HG03108 (cell line): ENCODE measurements at regions not wholly inside any gene's neighbourhood (a gene's known extent, or its start where the extent isn't known, plus 50 kb on each side); places are given as distances from the start of the nearest gene placed in this dataset.
"Not testable (repeated sequence)": the region's sequence is repeated elsewhere in the genome, so short reads cannot be mapped to it uniquely, and the experiment has no call there.

ENCODE experiments used
- ATAC-seq: cut with Tn5 transposase; IDR thresholded peaks from one replicate; pipeline ENCODE4 v1.9.1; 2021; ENCODE audit warnings: moderate library complexity; ENCODE audit not compliant: unreplicated experiment

DNA sequence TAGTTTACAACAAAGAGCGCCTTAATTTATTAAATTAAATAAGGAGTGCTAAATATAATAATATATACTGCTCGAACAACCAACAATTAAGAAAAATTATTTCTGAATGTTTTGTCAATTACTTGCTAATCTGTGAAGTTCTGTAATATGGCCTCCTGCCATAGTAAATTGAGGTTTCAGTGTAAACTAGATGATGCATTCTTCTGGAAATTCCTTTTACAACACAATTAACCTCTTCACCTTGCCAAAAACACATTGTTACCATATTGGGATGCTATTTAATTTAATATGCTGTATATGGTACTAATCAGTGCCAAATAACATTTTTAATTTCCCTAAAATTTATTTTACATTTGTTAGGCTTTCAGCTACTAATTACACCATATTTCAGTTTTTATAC lies 808.4 kb upstream of the CITED2 start:
- ATAC-seq, result no peak

DNA sequence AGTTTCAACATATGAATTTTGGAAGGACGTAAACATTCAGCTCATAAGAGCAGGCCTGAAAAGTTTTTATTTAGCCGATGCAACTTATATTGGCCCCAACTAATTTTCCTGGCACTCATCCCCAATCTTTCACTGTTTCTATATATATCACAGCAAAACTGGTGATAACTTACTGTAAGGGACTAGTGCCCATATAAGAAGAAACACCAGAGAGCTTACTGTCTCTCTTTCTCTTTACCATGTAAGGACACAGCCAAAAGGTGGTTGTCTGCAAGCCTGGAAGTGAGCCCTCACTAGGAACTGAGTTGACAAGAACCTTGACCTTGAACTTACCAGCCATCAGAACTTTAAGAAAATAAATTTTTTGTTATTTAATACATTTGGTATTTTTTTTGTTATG lies 807.4 kb upstream of the CITED2 start:
- ATAC-seq, result no peak

DNA sequence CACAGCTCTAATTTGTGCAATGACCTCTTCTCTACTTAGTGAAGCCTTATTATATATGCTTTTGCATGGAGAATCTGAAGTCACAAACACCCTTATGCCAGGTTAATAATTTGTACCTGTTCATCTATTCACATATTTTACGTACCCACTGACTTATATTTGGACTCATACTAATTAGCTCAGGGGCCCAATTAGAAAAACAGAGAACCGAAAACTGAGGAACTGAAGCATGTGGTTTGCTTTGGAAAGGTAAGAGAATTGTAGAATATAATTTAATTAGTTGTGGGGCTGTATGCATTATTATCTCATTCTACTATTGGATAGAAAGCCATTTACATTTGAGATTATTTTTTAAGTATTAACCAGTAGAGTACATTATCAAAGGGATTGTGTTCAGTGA lies 805.9 kb upstream of the CITED2 start:
- no peak for ATAC-seq

DNA sequence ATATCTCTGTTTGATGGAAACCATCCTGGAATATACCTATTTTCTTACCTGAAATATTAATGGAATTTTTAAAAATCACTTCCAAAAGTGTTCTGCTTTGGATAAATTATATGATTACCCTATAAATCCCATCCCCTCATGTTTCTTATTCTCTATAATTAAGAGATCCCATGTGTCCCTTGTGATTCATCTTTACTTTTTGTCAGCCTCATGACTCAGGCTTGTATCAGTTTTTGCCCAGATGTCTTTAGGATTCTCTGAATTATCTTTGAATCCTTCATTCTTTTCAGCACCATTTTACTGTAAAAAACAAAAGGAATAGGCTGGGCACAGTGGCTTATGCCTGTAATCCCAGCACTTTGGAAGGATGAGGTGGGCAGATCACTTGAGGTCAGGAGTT lies 804.5 kb upstream of the CITED2 start:
- no peak for ATAC-seq

DNA sequence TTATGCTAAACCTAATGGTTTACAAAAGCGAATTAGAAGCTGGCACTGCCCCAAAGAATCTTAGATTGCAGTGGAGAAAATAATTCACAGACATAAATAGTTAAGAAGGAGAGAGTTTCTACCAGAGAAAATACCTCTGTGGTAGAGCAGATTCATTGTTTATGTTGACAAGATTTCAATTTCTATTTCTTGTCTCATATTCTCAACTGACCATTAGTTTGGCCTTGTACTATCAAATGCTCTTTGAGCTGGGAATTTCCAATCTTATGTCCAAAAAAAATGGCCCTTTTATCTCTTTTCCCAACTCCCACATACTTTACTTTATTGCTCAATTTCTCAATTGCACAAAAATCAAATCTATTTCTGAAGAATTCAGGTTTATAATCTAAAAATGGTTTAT lies 804.1 kb upstream of the CITED2 start:
- ATAC-seq, result no peak

DNA sequence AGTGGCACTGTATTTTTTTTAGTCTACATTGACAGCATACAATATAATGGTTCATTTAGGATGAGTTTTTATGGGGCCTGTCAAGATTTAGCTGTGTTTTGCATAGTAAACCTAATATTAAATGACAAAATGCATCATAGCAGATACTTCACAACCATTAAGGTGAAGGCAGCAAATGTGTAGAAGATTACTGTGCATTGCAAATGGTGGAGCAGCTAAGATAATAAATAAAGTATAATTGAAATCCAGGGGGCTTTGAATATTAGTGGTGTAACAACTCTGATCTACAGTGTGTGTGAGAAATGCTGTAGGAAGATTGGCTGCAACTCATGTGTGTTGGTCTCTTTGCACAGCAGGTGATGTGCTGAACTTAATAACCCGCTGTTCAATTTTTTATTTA lies 801.9 kb upstream of the CITED2 start:
- no peak for ATAC-seq

DNA sequence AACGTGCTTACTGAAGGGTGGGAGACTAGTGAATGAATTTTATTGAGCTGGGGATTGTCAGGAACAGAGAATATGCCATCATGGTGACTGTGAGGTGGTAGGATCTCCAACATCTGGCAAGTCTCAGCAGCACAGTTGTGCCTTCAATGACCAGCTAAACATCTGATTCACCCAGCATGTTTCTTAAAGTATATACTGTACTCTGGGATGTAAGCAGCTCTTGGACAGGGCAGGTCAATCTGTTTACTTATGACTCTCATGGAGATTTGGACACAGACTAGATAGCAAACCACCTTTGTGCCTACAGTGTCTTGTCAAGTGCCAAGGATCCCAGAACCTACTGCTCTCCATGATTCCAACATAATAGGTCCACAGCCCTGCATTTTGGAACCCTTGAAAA lies 801.0 kb upstream of the CITED2 start:
- ATAC-seq, result no peak

DNA sequence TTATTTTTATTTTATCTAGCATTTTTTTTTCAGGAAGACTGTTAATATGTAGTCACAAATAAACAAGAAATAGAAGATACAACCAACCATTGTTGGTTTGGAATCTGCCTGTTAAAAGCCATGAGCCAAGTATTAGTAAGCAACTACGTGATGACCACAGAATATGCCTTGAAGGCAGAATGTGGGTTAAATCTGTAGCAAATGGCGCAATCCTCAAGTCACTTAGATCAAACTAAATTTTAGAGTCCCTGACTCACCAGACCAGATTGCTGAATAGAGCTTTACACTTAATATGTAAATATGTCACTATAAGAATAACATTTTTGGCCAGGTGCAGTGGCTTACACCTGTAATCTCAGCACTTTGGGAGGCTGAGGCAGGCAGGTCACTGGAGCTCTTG lies 800.1 kb upstream of the CITED2 start:
- no peak for ATAC-seq

DNA sequence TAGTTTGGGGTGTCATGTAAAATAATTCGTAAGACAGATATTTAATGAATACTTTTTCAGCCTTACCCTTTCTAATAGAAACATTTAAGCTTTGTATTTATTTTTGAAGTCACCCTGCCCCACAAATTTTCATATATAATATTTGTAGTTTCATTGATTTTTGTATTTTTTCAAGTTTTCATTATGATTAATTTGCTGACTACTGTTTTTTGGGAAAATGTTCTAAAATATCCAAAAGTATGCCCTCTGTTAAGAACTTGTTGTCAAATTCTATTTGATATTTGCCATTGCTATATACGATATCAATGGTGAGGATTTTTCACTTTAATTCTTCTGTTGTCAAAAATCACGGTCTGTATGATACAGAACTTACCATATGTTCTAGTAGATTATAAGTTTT lies 793.9 kb upstream of the CITED2 start:
- no peak for ATAC-seq

DNA sequence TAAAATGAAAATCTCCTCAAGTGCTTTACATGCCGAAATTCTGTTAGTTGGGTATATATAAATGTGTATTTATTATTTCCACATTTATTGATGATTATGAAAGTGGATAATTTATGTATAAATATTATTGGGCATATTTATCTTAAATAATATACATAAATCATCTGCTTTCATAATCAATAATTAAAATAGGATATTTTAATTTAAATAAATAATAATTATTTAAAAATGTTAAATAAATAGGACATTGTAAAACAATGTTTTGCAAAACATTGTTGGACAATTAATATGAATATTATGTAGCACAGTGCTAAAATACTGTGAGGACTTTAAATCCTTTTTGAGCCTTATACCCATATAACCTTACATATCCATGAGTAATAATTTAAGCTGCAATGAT lies 786.5 kb upstream of the CITED2 start:
- no peak for ATAC-seq

DNA sequence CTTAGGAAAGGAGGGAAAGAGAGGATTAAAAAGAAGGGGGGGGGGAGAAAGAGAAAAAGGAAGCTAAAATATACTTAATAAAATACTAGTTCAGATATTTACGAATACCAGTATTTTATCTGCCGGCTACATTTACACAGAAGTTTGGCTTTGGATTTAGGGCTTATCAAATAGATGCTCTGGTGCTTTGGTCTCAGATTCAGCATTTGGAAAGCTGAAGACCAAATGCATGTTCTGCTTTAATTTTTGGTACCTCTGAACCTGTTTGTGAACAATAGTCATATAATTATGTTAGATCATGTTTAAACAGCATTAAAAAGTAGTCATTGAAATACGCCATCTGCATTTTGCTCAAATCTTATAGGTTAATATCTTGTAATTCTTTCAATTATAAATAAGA lies 786.0 kb upstream of the CITED2 start:
- ATAC-seq, result no peak

DNA sequence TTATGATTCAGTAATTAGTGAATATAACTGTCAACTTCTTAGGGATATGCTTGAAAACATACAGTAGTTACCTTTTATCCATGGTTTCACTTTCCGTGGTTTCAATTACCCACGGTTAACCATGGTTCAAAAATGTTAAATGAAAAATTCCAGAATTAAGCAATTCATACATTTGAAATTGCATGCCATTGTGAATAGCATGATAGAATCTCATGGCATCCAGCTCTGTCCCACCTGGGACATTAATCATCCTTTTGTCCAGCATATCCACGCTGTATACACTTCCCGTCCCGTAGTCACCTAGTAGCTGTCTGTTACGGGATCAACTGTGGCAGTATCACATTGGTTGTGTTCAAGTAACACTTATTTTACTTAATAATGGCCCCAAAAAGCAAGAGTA lies 781.7 kb upstream of the CITED2 start:
- no peak for ATAC-seq

DNA sequence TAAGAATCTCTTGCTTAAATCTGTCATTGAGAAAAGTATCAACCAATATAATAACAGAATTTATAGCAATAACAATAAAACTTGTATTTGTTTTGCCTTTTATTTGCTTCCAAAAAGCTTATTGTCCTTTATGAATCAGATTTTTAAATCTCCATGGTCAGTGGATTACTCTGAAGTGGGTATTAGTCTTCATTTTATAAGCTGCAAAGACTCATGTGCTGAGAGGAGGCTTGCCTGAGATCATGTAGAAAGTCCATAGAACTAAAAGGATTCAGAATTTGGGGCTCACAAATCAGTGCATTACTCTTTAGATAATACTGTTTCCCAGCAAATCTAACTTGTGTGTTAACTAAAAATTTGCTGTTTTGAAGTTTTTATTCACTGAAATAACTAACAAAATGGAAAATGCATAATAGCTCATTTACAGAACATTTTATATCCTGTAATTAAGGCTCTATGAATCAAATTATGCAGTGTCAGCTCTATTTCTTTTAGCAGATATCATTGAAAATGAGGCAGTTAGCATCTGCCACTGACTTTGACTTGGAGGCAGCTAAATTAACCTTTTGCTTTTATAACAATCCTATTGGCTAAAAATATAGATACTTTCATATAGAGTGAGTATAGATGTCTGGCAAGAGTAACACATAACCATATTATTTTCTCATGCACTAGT lies 781.1 kb upstream of the CITED2 start:
- no peak for ATAC-seq

DNA sequence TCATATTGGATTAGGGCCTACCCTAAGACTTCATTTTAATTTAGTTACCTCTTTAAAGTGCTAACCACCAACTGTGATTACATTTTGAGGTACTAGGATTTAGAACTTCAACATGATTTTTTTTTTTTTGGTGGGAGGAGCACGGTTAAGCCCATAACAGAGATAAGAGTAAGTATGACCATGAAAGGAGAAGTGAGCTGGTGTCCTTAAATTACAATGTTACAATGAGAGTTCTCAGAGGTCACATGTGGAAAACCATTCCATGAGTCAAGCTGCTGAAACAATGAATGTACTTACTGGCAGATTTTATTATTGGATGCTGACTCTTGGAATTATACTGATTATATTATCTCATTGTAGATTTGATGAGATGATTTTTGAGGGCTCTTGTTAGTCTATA lies 779.3 kb upstream of the CITED2 start:
- no peak for ATAC-seq

DNA sequence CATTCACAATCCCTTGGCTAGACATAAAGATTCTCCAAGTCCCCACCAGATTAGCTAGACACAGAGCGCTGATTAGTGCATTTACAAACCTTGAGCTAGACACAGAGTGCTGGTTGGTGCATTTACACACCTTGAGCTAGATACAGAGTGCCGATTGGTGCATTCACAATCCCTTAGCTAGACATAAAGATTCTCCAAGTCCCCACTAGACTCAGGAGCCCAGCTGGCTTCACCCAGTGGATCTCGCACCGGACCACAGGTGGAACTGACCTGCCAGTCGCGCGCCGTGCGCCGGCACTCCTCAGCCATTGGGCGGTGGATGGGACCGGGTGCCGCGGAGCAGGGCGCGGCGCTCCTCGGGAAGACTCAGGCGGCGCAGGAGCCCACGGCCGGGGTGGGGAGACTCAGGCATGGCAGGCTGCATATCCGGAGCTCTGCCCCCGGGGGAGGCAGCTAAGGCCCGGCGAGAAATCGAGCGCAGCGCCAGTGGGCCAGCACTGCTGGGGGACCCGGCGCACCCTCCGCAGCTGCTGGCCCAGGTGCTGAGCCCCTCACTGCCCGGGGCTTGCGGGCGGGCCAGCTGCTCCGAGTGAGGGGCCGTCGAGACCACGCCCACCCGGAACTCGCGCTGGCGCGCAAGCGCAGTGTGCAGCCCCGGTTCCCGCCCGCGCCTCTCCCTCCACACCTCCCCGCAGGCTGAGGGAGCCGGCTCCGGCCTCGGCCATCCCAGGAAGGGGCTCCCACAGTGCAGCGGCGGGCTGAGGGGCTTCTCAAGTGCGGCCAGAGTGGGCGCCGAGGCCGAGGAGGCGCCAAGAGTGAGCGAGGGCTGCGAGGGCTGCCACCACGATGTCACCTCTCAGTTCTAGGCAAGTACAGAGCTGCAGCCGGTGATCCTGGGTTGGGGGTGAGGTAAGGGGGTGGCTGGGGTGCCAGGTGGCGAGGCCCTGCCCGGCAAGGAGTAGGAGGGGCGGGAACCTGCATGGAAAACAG lies 773.7 kb upstream of the CITED2 start:
- not testable (repeated sequence) for ATAC-seq

DNA sequence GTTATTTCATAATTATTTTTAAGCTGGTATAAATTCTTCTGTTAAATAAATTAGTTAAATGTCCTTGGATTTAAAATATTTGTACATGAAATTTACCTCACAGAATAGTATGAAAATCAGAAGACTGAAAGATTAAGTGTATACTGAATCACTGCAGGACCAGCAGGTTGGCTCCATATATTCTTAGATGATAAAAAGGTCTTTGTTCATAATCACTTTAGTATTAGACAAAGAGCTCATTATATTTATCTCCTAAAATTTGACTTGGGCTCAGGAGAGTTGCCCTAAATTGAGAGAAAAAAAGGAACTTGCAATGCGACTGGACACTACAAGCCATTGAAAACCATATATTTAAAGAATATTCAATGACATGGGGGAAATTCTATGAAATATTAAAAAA lies 766.4 kb upstream of the CITED2 start:
- no peak for ATAC-seq

DNA sequence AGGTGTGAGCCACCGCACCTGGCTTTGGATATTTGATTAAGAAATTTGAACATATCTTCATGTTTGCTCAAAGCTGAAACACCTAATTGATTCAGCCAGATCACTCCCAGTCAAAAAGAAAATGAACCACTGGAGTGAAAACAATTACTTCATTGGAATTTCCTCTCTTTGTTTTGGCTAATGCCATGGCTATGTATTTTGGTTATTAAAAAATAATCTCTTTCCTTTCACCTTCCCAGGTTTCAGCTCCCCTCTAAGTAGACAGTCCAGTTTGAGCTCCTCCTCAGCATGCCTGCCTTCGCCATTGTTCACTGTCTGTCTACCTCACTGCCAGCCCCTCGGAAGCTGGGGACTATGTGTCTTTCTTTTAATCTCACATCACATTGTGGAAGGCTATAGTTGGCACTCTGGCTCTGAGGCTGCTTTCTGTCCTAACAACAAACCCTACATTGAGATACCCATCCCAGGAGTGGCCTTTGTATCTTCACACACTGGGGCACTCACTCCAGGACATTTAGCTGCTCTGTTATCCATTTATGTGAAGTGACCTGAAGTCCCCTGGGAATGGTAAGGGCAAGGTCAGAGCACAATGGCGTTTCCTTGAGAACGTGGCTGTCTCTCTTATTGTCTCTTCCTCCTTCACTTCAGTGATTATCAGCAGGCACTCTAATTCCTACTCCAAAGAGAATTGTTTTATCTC lies 764.0 kb upstream of the CITED2 start:
- no peak for ATAC-seq

DNA sequence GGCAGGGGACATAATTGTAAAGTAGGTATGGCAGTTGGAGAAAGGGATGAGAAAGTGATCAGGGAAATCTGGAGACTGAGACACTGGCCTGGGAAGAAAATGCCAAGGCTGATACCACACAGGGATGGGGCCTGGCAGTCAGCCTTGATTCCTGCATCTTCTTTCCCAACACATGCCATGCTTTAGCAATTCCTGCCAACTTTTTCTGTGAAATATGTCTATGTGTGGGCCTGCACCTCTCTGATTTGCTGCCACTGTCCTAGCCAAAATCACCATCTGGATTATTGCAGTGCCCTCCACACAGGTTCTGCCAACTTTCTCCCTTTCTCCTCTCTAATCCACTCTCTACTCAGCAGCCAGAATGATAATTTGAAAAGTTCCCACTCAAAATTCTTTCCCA lies 759.8 kb upstream of the CITED2 start:
- ATAC-seq, result no peak

DNA sequence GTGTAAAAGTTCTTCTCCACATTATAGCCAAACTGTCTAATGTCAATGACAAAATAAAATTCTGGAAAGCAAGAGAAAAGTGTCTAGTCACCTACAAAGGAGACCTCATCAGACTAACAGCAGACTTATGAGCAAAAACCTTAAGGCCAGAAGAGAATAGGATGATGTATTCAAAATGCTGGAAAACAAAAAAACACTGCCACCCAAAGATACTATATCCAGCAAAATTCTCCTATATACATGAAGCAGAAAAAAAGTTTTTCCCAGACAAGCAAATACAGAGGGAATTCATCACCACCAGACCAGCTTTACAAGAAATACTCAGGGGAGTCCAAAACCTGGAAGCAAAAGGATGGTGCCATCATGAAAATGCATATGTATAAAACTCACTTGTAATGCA lies 755.6 kb upstream of the CITED2 start:
- ATAC-seq, result no peak

DNA sequence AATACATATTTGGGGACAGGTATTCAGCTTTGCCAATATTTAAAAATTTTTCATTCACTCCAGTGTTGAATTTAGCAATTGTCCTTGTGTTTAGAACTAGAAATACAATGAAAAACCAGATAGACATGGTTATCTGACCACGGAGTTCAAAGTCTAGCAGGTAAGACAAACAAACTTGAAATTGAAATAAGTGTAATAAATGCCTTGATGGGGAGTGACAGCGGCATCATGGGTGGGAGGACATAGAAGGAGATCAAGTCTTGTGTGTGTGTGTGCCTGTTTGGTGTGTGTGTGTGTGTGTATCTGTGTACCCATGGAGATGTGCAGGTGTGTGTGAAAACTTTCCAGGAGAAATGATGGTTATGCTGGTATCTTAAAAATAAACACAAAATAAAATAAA lies 750.0 kb upstream of the CITED2 start:
- ATAC-seq, result no peak

DNA sequence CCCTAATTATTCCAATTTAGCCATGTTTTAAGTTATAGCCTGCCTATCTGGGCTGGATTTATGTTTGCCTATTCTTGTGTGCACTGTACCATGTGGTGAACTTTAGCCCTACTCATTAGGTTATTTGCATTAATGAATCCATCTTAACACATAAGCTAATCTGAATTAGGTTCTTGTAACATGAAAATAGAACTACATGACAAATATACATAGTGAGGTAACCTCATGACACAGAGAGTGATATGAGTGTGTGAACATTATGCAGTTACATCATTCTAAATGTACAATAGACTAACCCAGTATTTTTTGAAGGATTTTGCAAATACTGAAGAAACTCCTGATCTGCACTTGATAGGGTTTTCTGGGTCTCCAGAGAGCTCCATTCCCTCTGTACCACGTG lies 733.7 kb upstream of the CITED2 start:
- ATAC-seq, result no peak

DNA sequence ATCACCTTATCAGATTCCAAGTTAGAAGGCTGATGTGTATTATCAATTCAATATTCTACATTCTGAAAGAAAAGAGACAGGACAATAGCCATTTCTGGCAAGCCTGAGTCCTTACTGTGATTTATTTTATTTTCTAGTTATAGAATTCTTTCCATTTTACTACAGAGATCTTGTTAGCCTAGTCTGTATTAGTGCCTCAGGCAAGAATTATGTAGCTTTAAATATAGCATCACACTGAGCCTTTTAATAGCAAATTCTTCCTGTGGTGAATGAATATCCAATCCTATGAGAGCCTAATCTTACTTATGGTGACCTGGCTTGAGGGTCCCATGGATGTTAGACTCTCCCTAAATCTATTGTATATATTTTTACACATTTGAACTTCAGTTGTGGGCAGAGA lies 732.8 kb upstream of the CITED2 start:
- ATAC-seq, result no peak
